ENCODE measurements at regions not wholly inside any gene's neighbourhood (a gene's known extent, or its start where the extent isn't known, plus 50 kb on each side); places are given as distances from the start of the nearest gene placed in this dataset.

- TF ChIP-seq CTCF (IDR thresholded peaks at IDR 0.05; ENCODE audit: poor library complexity, severe bottlenecking) (no peak), EZH2 (IDR thresholded peaks at IDR 0.05; ENCODE audit: borderline replicate concordance, insufficient read depth, low read length, poor library complexity, severe bottlenecking) (no peak), MXI1 (conservative IDR thresholded peaks at IDR 0.05; ENCODE audit: poor library complexity, severe bottlenecking) (no peak), POLR2AphosphoS5 (IDR thresholded peaks at IDR 0.05) (no peak), EP300 (conservative IDR thresholded peaks at IDR 0.05; ENCODE audit: poor library complexity, severe bottlenecking) (no peak), SMC3 (conservative IDR thresholded peaks at IDR 0.05; ENCODE audit: poor library complexity) (no peak), RAD21 (conservative IDR thresholded peaks at IDR 0.05) (no peak), REST (IDR thresholded peaks at IDR 0.05; ENCODE audit: borderline replicate concordance) (no peak), TAF1 (IDR thresholded peaks at IDR 0.05; ENCODE audit: low read depth) (no peak)
- no peaks in the 10 kb centered on the region for H3K9me2 ChIP-seq (ENCODE audit: insufficient read depth, low read length)
- H3K79me2 ChIP-seq (replicated peaks; ENCODE audit: insufficient read depth, low read length) = no peaks in the 10 kb centered on the region
- no peaks in the 10 kb centered on the region for H3K27me3 ChIP-seq (ENCODE audit: insufficient read depth, low read depth, low read length)
- H3K36me3 ChIP-seq (ENCODE audit: insufficient read depth, low read length) = no peaks in the 10 kb centered on the region
- H3K4me2 ChIP-seq (ENCODE audit: low read length) = no peak overlapping the region
- H3K9me3 ChIP-seq (ENCODE audit: low read length) = no peaks in the 10 kb centered on the region
- no peaks in the 10 kb centered on the region for H3F3A ChIP-seq (ENCODE audit: insufficient read depth, low read length, poor library complexity, severe bottlenecking)
- no peak overlapping the region for H3K27ac ChIP-seq (ENCODE audit: low read length)
- no peak overlapping the region for H3K4me3 ChIP-seq (ENCODE audit: low read length)
- H3K9ac ChIP-seq (ENCODE audit: low read length) = no peak overlapping the region
- H4K20me1 ChIP-seq (ENCODE audit: insufficient read depth) = no peaks in the 10 kb centered on the region
- H2AFZ ChIP-seq (ENCODE audit: low read depth, low read length) = no peak overlapping the region
These were observed 379.9 kb upstream of the RASGRP1 start for GRCh38 chr15:38944536-38944935.

GRCh38 chr15:38945551-38946298 lies 381.1 kb upstream of the RASGRP1 start:
- Histone ChIP-seq H4K20me1 (ENCODE audit: insufficient read depth) (no peaks in the 10 kb centered on the region), H3K27me3 (ENCODE audit: insufficient read depth, low read depth, low read length) (no peaks in the 10 kb centered on the region), H3F3A (ENCODE audit: insufficient read depth, low read length, poor library complexity, severe bottlenecking) (no peaks in the 10 kb centered on the region), H3K9me2 (ENCODE audit: insufficient read depth, low read length) (no peaks in the 10 kb centered on the region), H3K4me3 (ENCODE audit: low read length) (no peak overlapping the region), H3K79me2 (replicated peaks; ENCODE audit: insufficient read depth, low read length) (no peaks in the 10 kb centered on the region), H3K9me3 (ENCODE audit: low read length) (no peaks in the 10 kb centered on the region), H3K4me2 (ENCODE audit: low read length) (no peak overlapping the region), H3K27ac (ENCODE audit: low read length) (no peak overlapping the region), H3K9ac (ENCODE audit: low read length) (no peak overlapping the region), H3K36me3 (ENCODE audit: insufficient read depth, low read length) (no peaks in the 10 kb centered on the region), H2AFZ (ENCODE audit: low read depth, low read length) (no peak overlapping the region)
- TF ChIP-seq REST (IDR thresholded peaks at IDR 0.05; ENCODE audit: borderline replicate concordance) (no peak), RAD21 (conservative IDR thresholded peaks at IDR 0.05) (no peak), CTCF (IDR thresholded peaks at IDR 0.05; ENCODE audit: poor library complexity, severe bottlenecking) (no peak), MXI1 (conservative IDR thresholded peaks at IDR 0.05; ENCODE audit: poor library complexity, severe bottlenecking) (no peak), POLR2AphosphoS5 (IDR thresholded peaks at IDR 0.05) (no peak), TAF1 (IDR thresholded peaks at IDR 0.05; ENCODE audit: low read depth) (no peak), EZH2 (IDR thresholded peaks at IDR 0.05; ENCODE audit: borderline replicate concordance, insufficient read depth, low read length, poor library complexity, severe bottlenecking) (no peak), SMC3 (conservative IDR thresholded peaks at IDR 0.05; ENCODE audit: poor library complexity) (no peak)
